SK-N-SH treated with all-trans-retinoic acid at 6 μM for 48 hours (cell line): ENCODE measurements at regions not wholly inside any gene's neighbourhood (a gene's known extent, or its start where the extent isn't known, plus 50 kb on each side); places are given as distances from the start of the nearest gene placed in this dataset.

Experiments
- ARNTL ChIP-seq: fragments of 450-650 bp; formaldehyde crosslinking; IDR thresholded peaks from 2 replicates; pipeline ENCODE4 v1.5.0; 2020; ENCODE audit warnings: low read depth, mild to moderate bottlenecking, moderate library complexity, borderline replicate concordance
- CREB5 ChIP-seq: fragments of 250-450 bp; sonication (Bioruptor Pico); IDR thresholded peaks from 2 replicates; pipeline ENCODE4 v1.5.1; 2020; ENCODE audit warnings: low read depth, mild to moderate bottlenecking, moderate library complexity
- POU6F1 ChIP-seq: fragments of 250-450 bp; sonication (Bioruptor Pico); IDR thresholded peaks from 2 replicates; pipeline ENCODE4 v1.8.0; 2021; ENCODE audit warnings: low read depth, mild to moderate bottlenecking, moderate library complexity, borderline replicate concordance
- RARB ChIP-seq: fragments of 250-450 bp; sonication (Bioruptor Pico); IDR thresholded peaks from 2 replicates; pipeline ENCODE4 v1.8.0; 2021; ENCODE audit warnings: mild to moderate bottlenecking, moderate library complexity
- ZFP3 ChIP-seq: fragments of 250-450 bp; sonication (Bioruptor Pico); IDR thresholded peaks from 2 replicates; pipeline ENCODE4 v1.5.0; 2020; ENCODE audit warnings: mild to moderate bottlenecking, moderate library complexity
- ZFP30 ChIP-seq: fragments of 450-650 bp; formaldehyde crosslinking; IDR thresholded peaks from 2 replicates; pipeline ENCODE4 v1.5.0; 2022; ENCODE audit warnings: mild to moderate bottlenecking, moderate library complexity

- no peak for TF ChIP-seq CREB5 (CRISPR knock-in tag)
- no peak for TF ChIP-seq RARB (CRISPR knock-in tag)
- no peak for TF ChIP-seq ZFP30 (CRISPR knock-in tag)
- no peak for TF ChIP-seq ZFP3 (CRISPR knock-in tag)
- TF ChIP-seq POU6F1 (CRISPR knock-in tag) = no peak
- no peak for TF ChIP-seq ARNTL (CRISPR knock-in tag)
Observed at GRCh38 chr7:68243128-68243527, 1246.5 kb downstream of the TYW1 start.
